GM18520 (cell line): ENCODE measurements at regions not wholly inside any gene's neighbourhood (a gene's known extent, or its start where the extent isn't known, plus 50 kb on each side); places are given as distances from the start of the nearest gene placed in this dataset.

Experiments used
- ATAC-seq: cut with Tn5 transposase; IDR thresholded peaks from one replicate; pipeline ENCODE4 v1.9.1; 2021; ENCODE audit not compliant: unreplicated experiment

GRCh38 chr5:97658116-97658900 lies 475.3 kb upstream of the RIOK2 start:
- ATAC-seq, result no peak

- no peak for ATAC-seq
These were observed 483.7 kb upstream of the RIOK2 start for GRCh38 chr5:97666783-97667182.

GRCh38 chr5:97670447-97670846 lies 487.4 kb upstream of the RIOK2 start:
- no peak for ATAC-seq

GRCh38 chr5:97676608-97677007 lies 493.6 kb upstream of the RIOK2 start:
- no peak for ATAC-seq

- no peak for ATAC-seq
These were observed 511.0 kb upstream of the RIOK2 start for GRCh38 chr5:97694091-97694490.

GRCh38 chr5:97714424-97714823 lies 531.4 kb upstream of the RIOK2 start:
- ATAC-seq, result no peak

GRCh38 chr5:97726106-97726505 lies 543.1 kb upstream of the RIOK2 start:
- no peak for ATAC-seq

- no peak for ATAC-seq
These were observed 545.9 kb upstream of the RIOK2 start for GRCh38 chr5:97728920-97729319.

- no peak for ATAC-seq
These were observed 546.9 kb upstream of the RIOK2 start for GRCh38 chr5:97729938-97730337.

GRCh38 chr5:97735209-97735608 lies 552.2 kb upstream of the RIOK2 start:
- no peak for ATAC-seq

- no peak for ATAC-seq
These were observed 554.6 kb upstream of the RIOK2 start for GRCh38 chr5:97737608-97738007.

- ATAC-seq, result no peak
These were observed 562.8 kb upstream of the RIOK2 start for GRCh38 chr5:97745817-97746216.

- no peak for ATAC-seq
These were observed 567.5 kb upstream of the RIOK2 start for GRCh38 chr5:97750576-97750975.

GRCh38 chr5:97751540-97751939 lies 568.5 kb upstream of the RIOK2 start:
- ATAC-seq, result no peak

GRCh38 chr5:97752871-97753270 lies 569.8 kb upstream of the RIOK2 start:
- no peak for ATAC-seq

- no peak for ATAC-seq
These were observed 579.4 kb upstream of the RIOK2 start for GRCh38 chr5:97762483-97762882.

GRCh38 chr5:97764700-97765099 lies 581.7 kb upstream of the RIOK2 start:
- ATAC-seq, result no peak

GRCh38 chr5:97778451-97778850 lies 595.4 kb upstream of the RIOK2 start:
- no peak for ATAC-seq

- ATAC-seq, result no peak
These were observed 605.3 kb upstream of the RIOK2 start for GRCh38 chr5:97788369-97788768.

- no peak for ATAC-seq
These were observed 615.0 kb upstream of the RIOK2 start for GRCh38 chr5:97797994-97798451.

GRCh38 chr5:97801461-97801860 lies 618.4 kb upstream of the RIOK2 start:
- ATAC-seq, result no peak

GRCh38 chr5:97820138-97820537 lies 637.1 kb upstream of the RIOK2 start:
- ATAC-seq, result no peak
